Neural progenitor cell (in vitro differentiated cells): ENCODE measurements at regions not wholly inside any gene's neighbourhood (a gene's known extent, or its start where the extent isn't known, plus 50 kb on each side); places are given as distances from the start of the nearest gene placed in this dataset.

Experiments
- EZH2phosphoT487 ChIP-seq: fragments of 200-600 bp; sonication (generic); IDR thresholded peaks from 2 replicates; pipeline ENCODE4 v1.6.1; 2017; ENCODE audit warnings: antibody characterized with exemption
- TF ChIP-seq, protein P1 (sequence below): fragments of 200-600 bp; sonication (generic); IDR thresholded peaks from 2 replicates; pipeline ENCODE4 v1.5.1; 2017; ENCODE audit warnings: antibody characterized with exemption, mild to moderate bottlenecking

DNA sequence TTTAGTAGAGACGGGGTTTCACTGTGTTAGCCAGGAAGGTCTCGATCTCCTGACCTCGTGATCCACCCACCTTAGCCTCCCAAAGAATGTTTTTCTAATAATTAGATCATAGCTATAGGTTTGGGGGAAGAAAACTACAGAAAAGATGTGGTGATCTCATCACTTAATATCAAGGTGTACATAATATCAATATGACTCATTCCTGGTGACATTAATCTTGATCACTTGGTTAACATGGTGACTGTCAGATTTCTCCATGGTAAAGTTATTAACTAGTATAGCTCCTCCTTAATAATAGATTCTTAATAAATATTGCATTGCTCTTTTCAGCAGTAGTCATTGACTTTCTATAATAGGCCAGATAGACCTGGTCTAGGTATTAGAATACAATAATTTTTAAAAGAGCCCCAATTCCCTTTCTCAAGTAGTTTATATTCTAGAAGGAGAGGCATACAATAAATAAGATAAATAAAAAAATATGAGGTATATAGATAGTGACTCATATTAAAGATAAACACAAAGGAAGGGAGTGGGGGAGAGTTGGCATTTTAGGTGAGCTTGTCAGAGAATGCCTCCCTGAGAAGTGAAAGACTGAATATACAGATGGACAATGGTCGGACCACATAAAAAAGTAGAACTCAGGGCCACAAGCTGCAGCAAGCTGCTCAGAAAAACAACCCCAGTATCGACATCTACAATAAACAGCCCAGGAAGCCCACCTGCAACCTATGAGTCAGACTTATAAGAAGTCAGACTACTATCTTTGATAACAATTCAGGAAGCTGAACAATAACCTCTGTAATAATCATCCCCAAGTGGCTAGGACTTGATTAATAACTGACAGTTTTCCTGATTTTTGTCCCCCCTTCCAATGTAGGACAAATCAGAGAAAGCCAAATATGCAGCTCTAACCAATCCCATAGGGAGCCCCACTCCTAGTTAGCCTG is 210.8 kb downstream of the RFC3 start:
- TF ChIP-seq, protein P1, sequence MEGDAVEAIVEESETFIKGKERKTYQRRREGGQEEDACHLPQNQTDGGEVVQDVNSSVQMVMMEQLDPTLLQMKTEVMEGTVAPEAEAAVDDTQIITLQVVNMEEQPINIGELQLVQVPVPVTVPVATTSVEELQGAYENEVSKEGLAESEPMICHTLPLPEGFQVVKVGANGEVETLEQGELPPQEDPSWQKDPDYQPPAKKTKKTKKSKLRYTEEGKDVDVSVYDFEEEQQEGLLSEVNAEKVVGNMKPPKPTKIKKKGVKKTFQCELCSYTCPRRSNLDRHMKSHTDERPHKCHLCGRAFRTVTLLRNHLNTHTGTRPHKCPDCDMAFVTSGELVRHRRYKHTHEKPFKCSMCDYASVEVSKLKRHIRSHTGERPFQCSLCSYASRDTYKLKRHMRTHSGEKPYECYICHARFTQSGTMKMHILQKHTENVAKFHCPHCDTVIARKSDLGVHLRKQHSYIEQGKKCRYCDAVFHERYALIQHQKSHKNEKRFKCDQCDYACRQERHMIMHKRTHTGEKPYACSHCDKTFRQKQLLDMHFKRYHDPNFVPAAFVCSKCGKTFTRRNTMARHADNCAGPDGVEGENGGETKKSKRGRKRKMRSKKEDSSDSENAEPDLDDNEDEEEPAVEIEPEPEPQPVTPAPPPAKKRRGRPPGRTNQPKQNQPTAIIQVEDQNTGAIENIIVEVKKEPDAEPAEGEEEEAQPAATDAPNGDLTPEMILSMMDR, result no peak
- no peak for TF ChIP-seq EZH2phosphoT487
